Osteoblast (primary cell): ENCODE measurements at regions not wholly inside any gene's neighbourhood (a gene's known extent, or its start where the extent isn't known, plus 50 kb on each side); places are given as distances from the start of the nearest gene placed in this dataset.

Experiments used
- DNase-seq: peaks from one replicate; pipeline ENCODE4 v3.0.0; 2011; ENCODE audit warnings: low spot score, mixed read lengths; ENCODE audit not compliant: insufficient read length; ENCODE audit errors: missing footprints
- H2AFZ ChIP-seq: 2 replicates; pipeline ENCODE4 v1.6.0; 2011; ENCODE audit warnings: mild to moderate bottlenecking, low read length
- H3K27ac ChIP-seq: 2 replicates; pipeline ENCODE4 v1.5.1; 2011; ENCODE audit warnings: mild to moderate bottlenecking, low read depth, low read length, moderate library complexity
- H3K27me3 ChIP-seq: 2 replicates; pipeline ENCODE4 v1.6.0; 2012; ENCODE audit warnings: mild to moderate bottlenecking, control low read depth, inconsistent platforms, low read length, moderate library complexity; ENCODE audit not compliant: insufficient read depth
- H3K36me3 ChIP-seq: 2 replicates; pipeline ENCODE4 v1.5.1; 2011; ENCODE audit warnings: mild to moderate bottlenecking, low read length, control low read depth, moderate library complexity; ENCODE audit not compliant: insufficient read depth
- H3K4me1 ChIP-seq: 2 replicates; pipeline ENCODE4 v1.5.1; 2011; ENCODE audit warnings: mild to moderate bottlenecking, low read length, control low read depth, moderate library complexity; ENCODE audit not compliant: insufficient read depth
- H3K4me2 ChIP-seq: 2 replicates; pipeline ENCODE4 v1.6.0; 2011; ENCODE audit warnings: mild to moderate bottlenecking, low read length; ENCODE audit not compliant: insufficient read depth
- H3K4me3 ChIP-seq: fragments of 200-600 bp; sonication (generic); 3 replicates; pipeline ENCODE4 v1.5.1; 2012; ENCODE audit warnings: mild to moderate bottlenecking, low read length, inconsistent platforms; ENCODE audit not compliant: insufficient read depth
- H3K79me2 ChIP-seq: 2 replicates; pipeline ENCODE4 v1.6.0; 2012; ENCODE audit warnings: mild to moderate bottlenecking, low read length, control low read depth, inconsistent platforms; ENCODE audit not compliant: insufficient read depth
- H3K9me3 ChIP-seq: 2 replicates; pipeline ENCODE4 v1.5.1; 2011; ENCODE audit warnings: low read depth, low read length, control low read depth
- H4K20me1 ChIP-seq: 2 replicates; pipeline ENCODE4 v1.6.0; 2012; ENCODE audit warnings: mild to moderate bottlenecking, low read length, control low read depth; ENCODE audit not compliant: insufficient read depth
- TF ChIP-seq, protein P1 (sequence below): IDR thresholded peaks from 2 replicates; pipeline ENCODE4 v1.5.1; 2011; ENCODE audit warnings: mild to moderate bottlenecking, low read depth, low read length, moderate library complexity; ENCODE audit errors: extremely low read depth

DNA sequence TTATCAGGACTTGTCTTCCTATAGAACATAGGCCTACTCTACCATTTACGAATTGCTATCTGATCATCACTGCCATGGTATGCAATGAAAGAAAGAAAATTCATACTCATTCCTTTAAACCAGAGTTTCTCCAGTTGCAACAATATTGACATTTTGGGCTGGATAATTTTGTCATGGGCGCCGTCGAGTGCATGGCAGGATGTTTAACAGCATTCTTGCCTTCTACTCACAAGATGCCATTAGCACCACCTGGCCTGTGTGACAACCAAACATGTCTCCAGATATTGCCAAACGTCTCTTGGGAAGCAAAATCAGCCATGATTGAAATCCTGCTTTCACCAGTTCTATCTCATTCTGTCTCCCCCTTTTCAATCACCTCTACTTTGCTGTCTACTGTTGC is 63.6 kb upstream of the ARHGAP24 start:
- no peaks in the 10 kb centered on the region for H3K27me3 ChIP-seq
- TF ChIP-seq, protein P1, sequence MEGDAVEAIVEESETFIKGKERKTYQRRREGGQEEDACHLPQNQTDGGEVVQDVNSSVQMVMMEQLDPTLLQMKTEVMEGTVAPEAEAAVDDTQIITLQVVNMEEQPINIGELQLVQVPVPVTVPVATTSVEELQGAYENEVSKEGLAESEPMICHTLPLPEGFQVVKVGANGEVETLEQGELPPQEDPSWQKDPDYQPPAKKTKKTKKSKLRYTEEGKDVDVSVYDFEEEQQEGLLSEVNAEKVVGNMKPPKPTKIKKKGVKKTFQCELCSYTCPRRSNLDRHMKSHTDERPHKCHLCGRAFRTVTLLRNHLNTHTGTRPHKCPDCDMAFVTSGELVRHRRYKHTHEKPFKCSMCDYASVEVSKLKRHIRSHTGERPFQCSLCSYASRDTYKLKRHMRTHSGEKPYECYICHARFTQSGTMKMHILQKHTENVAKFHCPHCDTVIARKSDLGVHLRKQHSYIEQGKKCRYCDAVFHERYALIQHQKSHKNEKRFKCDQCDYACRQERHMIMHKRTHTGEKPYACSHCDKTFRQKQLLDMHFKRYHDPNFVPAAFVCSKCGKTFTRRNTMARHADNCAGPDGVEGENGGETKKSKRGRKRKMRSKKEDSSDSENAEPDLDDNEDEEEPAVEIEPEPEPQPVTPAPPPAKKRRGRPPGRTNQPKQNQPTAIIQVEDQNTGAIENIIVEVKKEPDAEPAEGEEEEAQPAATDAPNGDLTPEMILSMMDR: no peak
- no peak overlapping the region for H3K4me3 ChIP-seq
- H3K79me2 ChIP-seq: no peaks in the 10 kb centered on the region
- H2AFZ ChIP-seq: no peak overlapping the region
- no peak overlapping the region for H3K4me2 ChIP-seq
- H3K4me1 ChIP-seq: no peaks in the 10 kb centered on the region
- no peaks in the 10 kb centered on the region for H3K36me3 ChIP-seq
- DNase-seq: no peak
- no peaks in the 10 kb centered on the region for H3K9me3 ChIP-seq
- no peaks in the 10 kb centered on the region for H4K20me1 ChIP-seq
- H3K27ac ChIP-seq: no peak overlapping the region

DNA sequence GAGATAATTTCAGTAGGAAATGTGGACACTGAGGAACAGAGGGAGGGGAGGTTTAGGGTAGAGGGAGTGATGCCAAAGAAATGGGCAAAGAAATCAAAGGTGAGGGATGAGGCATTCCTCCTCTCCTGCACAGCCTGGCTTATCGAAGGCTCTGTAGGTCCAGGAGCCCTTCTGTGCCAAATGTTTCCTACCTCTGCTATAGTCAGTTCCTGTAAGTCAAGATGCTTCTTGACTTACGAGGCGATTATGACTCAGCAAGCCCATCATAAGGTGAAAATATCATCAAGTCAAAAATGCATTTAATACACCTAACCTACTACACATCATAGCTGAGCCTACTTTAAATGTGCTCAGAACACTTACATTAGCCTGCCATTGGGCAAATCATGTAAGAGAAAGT is 60.0 kb upstream of the ARHGAP24 start:
- Histone ChIP-seq H3K4me2 (no peak overlapping the region), H2AFZ (no peak overlapping the region), H3K79me2 (no peaks in the 10 kb centered on the region), H3K27me3 (no peaks in the 10 kb centered on the region), H3K4me3 (no peak overlapping the region), H3K9me3 (no peaks in the 10 kb centered on the region), H3K4me1 (no peaks in the 10 kb centered on the region), H3K27ac (no peak overlapping the region), H3K36me3 (no peaks in the 10 kb centered on the region), H4K20me1 (no peaks in the 10 kb centered on the region)
- no peak for DNase-seq
- TF ChIP-seq, protein P1: no peak

DNA sequence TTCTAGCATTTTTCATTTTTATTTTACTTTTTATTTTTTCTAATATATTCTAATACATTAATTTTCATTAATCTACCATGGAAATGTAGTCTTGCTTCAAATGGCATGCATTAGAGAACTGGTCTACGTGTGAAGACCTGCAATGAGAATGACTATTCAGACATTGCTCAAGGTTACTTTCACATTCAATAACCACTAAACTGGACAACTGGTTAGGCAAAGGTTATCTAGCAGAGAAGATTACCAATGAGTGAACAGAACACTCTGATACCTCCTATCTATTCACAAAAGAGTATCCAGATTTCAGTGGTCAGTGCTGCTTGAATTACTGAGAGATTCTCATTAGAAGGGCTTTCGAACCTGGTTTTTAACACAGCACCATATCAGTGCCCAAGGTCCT is 58.9 kb upstream of the ARHGAP24 start:
- Histone ChIP-seq H3K27ac (no peak overlapping the region), H3K9me3 (no peaks in the 10 kb centered on the region), H3K27me3 (no peaks in the 10 kb centered on the region), H3K4me2 (no peak overlapping the region), H4K20me1 (no peaks in the 10 kb centered on the region), H3K4me1 (no peaks in the 10 kb centered on the region), H2AFZ (no peak overlapping the region), H3K36me3 (no peaks in the 10 kb centered on the region), H3K79me2 (no peaks in the 10 kb centered on the region), H3K4me3 (no peak overlapping the region)
- TF ChIP-seq, protein P1: no peak
- no peak for DNase-seq

DNA sequence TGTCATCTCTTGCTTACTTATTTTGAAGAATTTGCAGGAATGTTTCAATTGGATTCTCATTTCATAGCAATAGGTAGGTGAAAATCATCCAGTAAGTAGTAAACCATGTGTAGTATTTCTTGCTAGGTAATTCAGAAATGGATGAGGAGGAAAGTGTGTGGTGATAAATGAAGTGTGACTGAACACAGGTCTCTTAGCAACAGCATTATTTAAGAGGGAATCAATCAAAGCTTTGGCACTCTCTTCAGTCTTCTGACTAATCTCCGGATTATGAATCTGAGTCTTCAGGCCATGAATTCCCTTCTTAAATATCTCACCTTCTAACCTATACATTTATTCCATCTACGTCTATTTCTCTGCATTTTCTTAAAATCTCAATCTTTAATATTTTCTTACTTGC is 55.8 kb upstream of the ARHGAP24 start:
- H3K4me1 ChIP-seq: no peaks in the 10 kb centered on the region
- no peaks in the 10 kb centered on the region for H3K79me2 ChIP-seq
- no peak overlapping the region for H2AFZ ChIP-seq
- H3K4me2 ChIP-seq: no peak overlapping the region
- H3K27ac ChIP-seq: no peak overlapping the region
- TF ChIP-seq, protein P1: no peak
- no peak for DNase-seq
- H4K20me1 ChIP-seq: no peaks in the 10 kb centered on the region
- H3K36me3 ChIP-seq: no peaks in the 10 kb centered on the region
- no peaks in the 10 kb centered on the region for H3K9me3 ChIP-seq
- H3K27me3 ChIP-seq: no peaks in the 10 kb centered on the region
- no peak overlapping the region for H3K4me3 ChIP-seq
